Vagina (tissue), 2 donors: ENCODE measurements at regions not wholly inside any gene's neighbourhood (a gene's known extent, or its start where the extent isn't known, plus 50 kb on each side); places are given as distances from the start of the nearest gene placed in this dataset.

ENCODE experiments used
- DNase-seq, 2 donors: peaks; one replicate each; pipeline ENCODE4 v3.0.0-alpha.2; 2017; ENCODE audit errors: extremely low spot score in 2 of 2
- H3K27ac ChIP-seq: fragments of 200-600 bp; sonication (generic); one replicate; pipeline ENCODE4 v1.5.1; 2019
- H3K27me3 ChIP-seq: fragments of 200-600 bp; sonication (generic); one replicate; pipeline ENCODE4 v1.5.1; 2019
- H3K36me3 ChIP-seq, 2 donors: fragments of 200-600 bp; sonication (generic); one replicate each; pipeline ENCODE4 v1.5.1; 2017 to 2019
- H3K4me1 ChIP-seq: fragments of 200-600 bp; sonication (generic); one replicate; pipeline ENCODE4 v1.5.1; 2019
- H3K4me3 ChIP-seq, 2 donors: fragments of 200-600 bp; sonication (generic); 1 replicate in 1 of 2; 2 replicates in 1 of 2; pipeline ENCODE4 v1.5.1; 2016 to 2019
- H3K9me3 ChIP-seq: fragments of 200-600 bp; sonication (generic); one replicate; pipeline ENCODE4 v1.5.1; 2019
- CTCF ChIP-seq, 3 experiments: fragments of 450-650 bp in 2 of 3; fragments of 200-600 bp in 1 of 3; sonication (generic) in 1 of 3; IDR thresholded peaks; one replicate each; pipeline ENCODE4 v1.5.1; 2017 to 2019; ENCODE audit warnings: antibody characterized with exemption in 3 of 3, mild to moderate bottlenecking in 2 of 3, moderate library complexity in 2 of 3
- POLR2A ChIP-seq, 2 donors: fragments of 450-650 bp; IDR thresholded peaks; one replicate each; pipeline ENCODE4 v1.6.1; 2017; ENCODE audit warnings: antibody characterized with exemption in 2 of 2, mild to moderate bottlenecking in 2 of 2, moderate library complexity in 2 of 2
- POLR2AphosphoS5 ChIP-seq, 2 donors: sonication (generic); formaldehyde crosslinking; IDR thresholded peaks; one replicate each; pipeline ENCODE4 v1.9.0; 2017; ENCODE audit warnings: antibody characterized with exemption in 2 of 2, mild to moderate bottlenecking in 2 of 2, low read depth in 1 of 2; ENCODE audit not compliant: insufficient read depth in 1 of 2
- intact Hi-C: fragments of 100-400 bp; cut with DNase I; formaldehyde crosslinking; loops from one replicate; pipeline ENCODE4 v1.15.1; 2023

- intact Hi-C loops, result no loop called here
- no peaks in the 10 kb centered on the region for H3K4me1 ChIP-seq
- H3K27ac ChIP-seq, result no peak overlapping the region
- no peaks in the 10 kb centered on the region for H3K27me3 ChIP-seq
- H3K4me3 ChIP-seq, result no peak overlapping the region
- no peak for TF ChIP-seq POLR2A (IDR thresholded peaks at IDR 0.05)
- TF ChIP-seq POLR2AphosphoS5 (IDR thresholded peaks at IDR 0.05; ENCODE audit: insufficient read depth in 1 of 2, low read depth in 1 of 2), result peak in 1 of 2 donors; percentile 66
- TF ChIP-seq CTCF (IDR thresholded peaks at IDR 0.05), result no peak
- no peaks in the 10 kb centered on the region for H3K36me3 ChIP-seq
- DNase-seq, result no peak
- no peaks in the 10 kb centered on the region for H3K9me3 ChIP-seq
Observed at GRCh38 chr5:96079075-96079474, 117.4 kb upstream of the ELL2 start.

GRCh38 chr5:96076451-96076850 lies 114.8 kb upstream of the ELL2 start:
- Histone ChIP-seq H3K4me3 (no peak overlapping the region), H3K4me1 (no peaks in the 10 kb centered on the region), H3K9me3 (no peaks in the 10 kb centered on the region), H3K27me3 (no peaks in the 10 kb centered on the region), H3K36me3 (no peaks in the 10 kb centered on the region), H3K27ac (no peak overlapping the region)
- intact Hi-C loops, result no loop called here
- TF ChIP-seq CTCF (IDR thresholded peaks at IDR 0.05), result no peak
- TF ChIP-seq POLR2AphosphoS5 (IDR thresholded peaks at IDR 0.05; ENCODE audit: insufficient read depth in 1 of 2, low read depth in 1 of 2), result no peak
- no peak for TF ChIP-seq POLR2A (IDR thresholded peaks at IDR 0.05)
- DNase-seq, result no peak

GRCh38 chr5:96075579-96076289 lies 114.1 kb upstream of the ELL2 start:
- no peak overlapping the region for H3K27ac ChIP-seq
- H3K9me3 ChIP-seq, result no peaks in the 10 kb centered on the region
- no peaks in the 10 kb centered on the region for H3K4me1 ChIP-seq
- DNase-seq, result no peak
- H3K4me3 ChIP-seq, result no peak overlapping the region
- no peaks in the 10 kb centered on the region for H3K36me3 ChIP-seq
- H3K27me3 ChIP-seq, result no peaks in the 10 kb centered on the region
- no peak for TF ChIP-seq CTCF (IDR thresholded peaks at IDR 0.05)
- no peak for TF ChIP-seq POLR2A (IDR thresholded peaks at IDR 0.05)
- no peak for TF ChIP-seq POLR2AphosphoS5 (IDR thresholded peaks at IDR 0.05; ENCODE audit: insufficient read depth in 1 of 2, low read depth in 1 of 2)
- intact Hi-C loops, result no loop called here

- no peaks in the 10 kb centered on the region for H3K27me3 ChIP-seq
- TF ChIP-seq CTCF (IDR thresholded peaks at IDR 0.05) (no peak), POLR2A (IDR thresholded peaks at IDR 0.05) (no peak)
- no peaks in the 10 kb centered on the region for H3K4me1 ChIP-seq
- no peak overlapping the region for H3K27ac ChIP-seq
- no peak for DNase-seq
- intact Hi-C loops, result no loop called here
- no peaks in the 10 kb centered on the region for H3K9me3 ChIP-seq
- H3K36me3 ChIP-seq, result no peaks in the 10 kb centered on the region
- H3K4me3 ChIP-seq, result no peak overlapping the region
Observed at GRCh38 chr5:96074870-96075269, 113.2 kb upstream of the ELL2 start.

GRCh38 chr5:96074460-96074859 lies 112.8 kb upstream of the ELL2 start:
- Histone ChIP-seq H3K27me3 (no peaks in the 10 kb centered on the region), H3K27ac (no peak overlapping the region), H3K4me1 (no peaks in the 10 kb centered on the region), H3K4me3 (no peak overlapping the region), H3K9me3 (no peaks in the 10 kb centered on the region), H3K36me3 (no peaks in the 10 kb centered on the region)
- no peak for DNase-seq
- intact Hi-C loops, result no loop called here
- TF ChIP-seq POLR2AphosphoS5 (IDR thresholded peaks at IDR 0.05; ENCODE audit: insufficient read depth in 1 of 2, low read depth in 1 of 2), result no peak
- TF ChIP-seq POLR2A (IDR thresholded peaks at IDR 0.05), result no peak
- no peak for TF ChIP-seq CTCF (IDR thresholded peaks at IDR 0.05)
